ENCODE measurements at regions not wholly inside any gene's neighbourhood (a gene's known extent, or its start where the extent isn't known, plus 50 kb on each side); places are given as distances from the start of the nearest gene placed in this dataset.
"Not testable (repeated sequence)": the region's sequence is repeated elsewhere in the genome, so short reads cannot be mapped to it uniquely, and the experiment has no call there.

DNA sequence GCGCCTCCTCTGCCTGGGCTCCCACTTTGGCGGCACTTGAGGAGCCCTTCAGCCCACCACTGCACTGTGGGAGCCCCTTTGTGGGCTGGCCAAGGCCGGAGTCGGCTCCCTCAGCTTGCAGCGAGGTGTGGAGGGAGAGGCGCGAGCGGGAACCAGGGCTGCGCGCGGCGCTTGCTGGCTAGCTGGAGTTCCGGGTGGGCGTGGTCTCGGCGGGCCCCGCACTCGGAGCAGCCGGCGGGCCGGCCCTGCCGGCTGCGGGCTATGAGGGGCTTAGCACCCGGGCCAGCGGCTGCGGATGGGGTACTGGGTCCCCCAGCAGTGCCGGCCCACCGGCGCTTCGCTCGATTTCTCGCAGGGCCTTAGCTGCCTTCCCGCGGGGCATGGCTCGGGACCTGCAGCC is 344.5 kb downstream of the NYAP2 start:
- TF ChIP-seq, protein P1, sequence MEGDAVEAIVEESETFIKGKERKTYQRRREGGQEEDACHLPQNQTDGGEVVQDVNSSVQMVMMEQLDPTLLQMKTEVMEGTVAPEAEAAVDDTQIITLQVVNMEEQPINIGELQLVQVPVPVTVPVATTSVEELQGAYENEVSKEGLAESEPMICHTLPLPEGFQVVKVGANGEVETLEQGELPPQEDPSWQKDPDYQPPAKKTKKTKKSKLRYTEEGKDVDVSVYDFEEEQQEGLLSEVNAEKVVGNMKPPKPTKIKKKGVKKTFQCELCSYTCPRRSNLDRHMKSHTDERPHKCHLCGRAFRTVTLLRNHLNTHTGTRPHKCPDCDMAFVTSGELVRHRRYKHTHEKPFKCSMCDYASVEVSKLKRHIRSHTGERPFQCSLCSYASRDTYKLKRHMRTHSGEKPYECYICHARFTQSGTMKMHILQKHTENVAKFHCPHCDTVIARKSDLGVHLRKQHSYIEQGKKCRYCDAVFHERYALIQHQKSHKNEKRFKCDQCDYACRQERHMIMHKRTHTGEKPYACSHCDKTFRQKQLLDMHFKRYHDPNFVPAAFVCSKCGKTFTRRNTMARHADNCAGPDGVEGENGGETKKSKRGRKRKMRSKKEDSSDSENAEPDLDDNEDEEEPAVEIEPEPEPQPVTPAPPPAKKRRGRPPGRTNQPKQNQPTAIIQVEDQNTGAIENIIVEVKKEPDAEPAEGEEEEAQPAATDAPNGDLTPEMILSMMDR (IDR thresholded peaks at IDR 0.05), result not testable (repeated sequence)
- TF ChIP-seq POLR2A (IDR thresholded peaks at IDR 0.05), result not testable (repeated sequence)

Data from heart left ventricle (tissue), 13 donors.